ENCODE measurements at regions not wholly inside any gene's neighbourhood (a gene's known extent, or its start where the extent isn't known, plus 50 kb on each side); places are given as distances from the start of the nearest gene placed in this dataset.
A peak's percentile ranks its signal among the peaks of the same experiment; 100 is the strongest.

- DNase-seq = no peak
Observed at GRCh38 chr16:79297296-79297695, 303.2 kb downstream of the MAF start.

GRCh38 chr16:79296491-79296890 is 304.0 kb downstream of the MAF start:
- no peak for DNase-seq

- DNase-seq = no peak
Observed at GRCh38 chr16:79295746-79296145, 304.8 kb downstream of the MAF start.

- no peak for DNase-seq
Observed at GRCh38 chr16:79295162-79295561, 305.4 kb downstream of the MAF start.

GRCh38 chr16:79294568-79294967 is 306.0 kb downstream of the MAF start:
- DNase-seq = no peak

- no peak for DNase-seq
Observed at GRCh38 chr16:79293836-79294460, 306.6 kb downstream of the MAF start.

- DNase-seq = no peak
Observed at GRCh38 chr16:79288066-79288465, 312.5 kb downstream of the MAF start.

- DNase-seq = no peak
Observed at GRCh38 chr16:79287424-79287917, 313.1 kb downstream of the MAF start.

GRCh38 chr16:79286646-79287423 is 313.7 kb downstream of the MAF start:
- peak; percentile 41 for DNase-seq

- DNase-seq = no peak
Observed at GRCh38 chr16:79284766-79285165, 315.8 kb downstream of the MAF start.

- DNase-seq = no peak
Observed at GRCh38 chr16:79283578-79283977, 317.0 kb downstream of the MAF start.

GRCh38 chr16:79282806-79283205 is 317.7 kb downstream of the MAF start:
- DNase-seq = no peak

- DNase-seq = no peak
Observed at GRCh38 chr16:79278506-79278905, 322.0 kb downstream of the MAF start.

- no peak for DNase-seq
Observed at GRCh38 chr16:79276501-79276900, 324.0 kb downstream of the MAF start.

- no peak for DNase-seq
Observed at GRCh38 chr16:79274264-79274663, 326.3 kb downstream of the MAF start.

- DNase-seq = no peak
Observed at GRCh38 chr16:79272141-79272577, 328.4 kb downstream of the MAF start.

- no peak for DNase-seq
Observed at GRCh38 chr16:79271583-79271982, 329.0 kb downstream of the MAF start.

- DNase-seq = no peak
Observed at GRCh38 chr16:79270011-79270410, 330.5 kb downstream of the MAF start.

- DNase-seq = no peak
Observed at GRCh38 chr16:79269211-79269863, 331.2 kb downstream of the MAF start.

- no peak for DNase-seq
Observed at GRCh38 chr16:79267781-79268180, 332.8 kb downstream of the MAF start.

GRCh38 chr16:79267146-79267545 is 333.4 kb downstream of the MAF start:
- no peak for DNase-seq

- DNase-seq = no peak
Observed at GRCh38 chr16:79265701-79266100, 334.8 kb downstream of the MAF start.

- DNase-seq = no peak
Observed at GRCh38 chr16:79265196-79265595, 335.3 kb downstream of the MAF start.
